ENCODE measurements at regions not wholly inside any gene's neighbourhood (a gene's known extent, or its start where the extent isn't known, plus 50 kb on each side); places are given as distances from the start of the nearest gene placed in this dataset.

- no peaks in the 10 kb centered on the region for H3K36me3 ChIP-seq (ENCODE audit: control insufficient read depth in 2 of 2, insufficient read depth in 2 of 2, low read length in 1 of 2)
- WGBS = 93% methylated on average over 2 of the region's 2 CpGs
- H3K4me1 ChIP-seq (ENCODE audit: control insufficient read depth in 2 of 2, insufficient read depth in 2 of 2, low read length in 2 of 2) = no peaks in the 10 kb centered on the region
- no peaks in the 10 kb centered on the region for H3K9me3 ChIP-seq (ENCODE audit: control insufficient read depth in 2 of 2, insufficient read depth in 1 of 2, low read length in 1 of 2)
- no peaks in the 10 kb centered on the region for H3K27me3 ChIP-seq (ENCODE audit: control insufficient read depth in 2 of 2, insufficient read depth in 1 of 2, low read length in 1 of 2)
- no peak overlapping the region for H3K27ac ChIP-seq (ENCODE audit: low read depth in 1 of 2, low read length in 1 of 2)
- DNase-seq (ENCODE audit: low read depth in 6 of 9, low spot score in 9 of 9) = no peak
- H3K4me3 ChIP-seq (ENCODE audit: low read length in 2 of 2) = no peak overlapping the region
Measured at GRCh38 chr10:64444564-64444963, 923.4 kb downstream of the REEP3 start.

DNA sequence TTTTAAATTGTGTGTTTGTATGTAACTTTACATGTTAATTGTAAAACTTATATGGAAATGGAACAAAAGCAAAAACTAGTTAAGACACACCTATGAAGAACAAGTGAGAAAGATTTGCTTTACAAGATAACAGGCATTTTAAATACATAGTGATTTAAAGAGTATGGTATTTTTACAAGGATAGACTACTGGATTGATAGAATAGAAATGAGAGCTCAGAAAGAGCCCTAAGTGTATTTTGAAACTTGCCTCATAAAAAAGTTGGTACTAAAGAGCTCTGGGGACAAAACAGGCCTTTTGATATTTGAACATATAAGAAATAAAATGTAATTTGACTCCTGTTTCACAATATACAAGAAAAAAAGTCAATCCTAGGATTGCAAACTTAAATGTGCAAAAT is 928.4 kb downstream of the REEP3 start:
- H3K4me3 ChIP-seq (ENCODE audit: low read length in 2 of 2) = no peak overlapping the region
- no peaks in the 10 kb centered on the region for H3K9me3 ChIP-seq (ENCODE audit: control insufficient read depth in 2 of 2, insufficient read depth in 1 of 2, low read length in 1 of 2)

DNA sequence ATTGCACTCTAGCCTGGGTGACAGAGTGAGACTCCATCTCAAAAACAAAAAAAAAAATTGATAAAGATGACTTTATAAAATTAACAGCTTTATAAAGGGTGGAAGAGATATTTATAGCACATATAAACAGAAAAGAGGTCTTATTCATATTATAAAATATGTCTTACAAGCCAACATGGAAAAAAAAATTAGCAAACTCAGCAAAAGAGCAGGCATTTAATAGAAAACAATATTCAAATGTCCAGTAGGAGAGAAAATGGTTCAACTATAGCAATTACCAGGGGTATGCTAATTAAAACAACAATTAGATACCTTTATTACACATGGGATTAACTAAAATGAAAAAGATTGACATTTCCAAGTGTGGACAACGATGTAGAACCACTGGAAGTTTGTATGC is 929.1 kb downstream of the REEP3 start:
- Histone ChIP-seq H3K4me3 (ENCODE audit: low read length in 2 of 2) (no peak overlapping the region), H3K36me3 (ENCODE audit: control insufficient read depth in 2 of 2, insufficient read depth in 2 of 2, low read length in 1 of 2) (no peaks in the 10 kb centered on the region), H3K9me3 (ENCODE audit: control insufficient read depth in 2 of 2, insufficient read depth in 1 of 2, low read length in 1 of 2) (no peaks in the 10 kb centered on the region), H3K27me3 (ENCODE audit: control insufficient read depth in 2 of 2, insufficient read depth in 1 of 2, low read length in 1 of 2) (no peaks in the 10 kb centered on the region), H3K4me1 (ENCODE audit: control insufficient read depth in 2 of 2, insufficient read depth in 2 of 2, low read length in 2 of 2) (no peaks in the 10 kb centered on the region), H3K27ac (ENCODE audit: low read depth in 1 of 2, low read length in 1 of 2) (no peak overlapping the region)
- 75% methylated on average over 1 of the region's 1 CpG for WGBS
- DNase-seq (ENCODE audit: low read depth in 6 of 9, low spot score in 9 of 9) = no peak

More for the DNA sequence above, 928.4 kb downstream of the REEP3 start:
- no peak overlapping the region for H3K27ac ChIP-seq (ENCODE audit: low read depth in 1 of 2, low read length in 1 of 2)
- DNase-seq (ENCODE audit: low read depth in 6 of 9, low spot score in 9 of 9) = no peak
- no peaks in the 10 kb centered on the region for H3K36me3 ChIP-seq (ENCODE audit: control insufficient read depth in 2 of 2, insufficient read depth in 2 of 2, low read length in 1 of 2)
- no peaks in the 10 kb centered on the region for H3K27me3 ChIP-seq (ENCODE audit: control insufficient read depth in 2 of 2, insufficient read depth in 1 of 2, low read length in 1 of 2)
- no peaks in the 10 kb centered on the region for H3K4me1 ChIP-seq (ENCODE audit: control insufficient read depth in 2 of 2, insufficient read depth in 2 of 2, low read length in 2 of 2)

GRCh38 chr10:64454962-64455361 is 933.8 kb downstream of the REEP3 start:
- no peak for DNase-seq (ENCODE audit: low read depth in 6 of 9, low spot score in 9 of 9)
- H3K27me3 ChIP-seq (ENCODE audit: control insufficient read depth in 2 of 2, insufficient read depth in 1 of 2, low read length in 1 of 2) = no peaks in the 10 kb centered on the region
- no peak overlapping the region for H3K4me3 ChIP-seq (ENCODE audit: low read length in 2 of 2)
- WGBS = 86% methylated on average over 1 of the region's 1 CpG
- H3K9me3 ChIP-seq (ENCODE audit: control insufficient read depth in 2 of 2, insufficient read depth in 1 of 2, low read length in 1 of 2) = no peaks in the 10 kb centered on the region
- H3K4me1 ChIP-seq (ENCODE audit: control insufficient read depth in 2 of 2, insufficient read depth in 2 of 2, low read length in 2 of 2) = no peaks in the 10 kb centered on the region
- no peak overlapping the region for H3K27ac ChIP-seq (ENCODE audit: low read depth in 1 of 2, low read length in 1 of 2)
- H3K36me3 ChIP-seq (ENCODE audit: control insufficient read depth in 2 of 2, insufficient read depth in 2 of 2, low read length in 1 of 2) = no peaks in the 10 kb centered on the region

- DNase-seq (ENCODE audit: low read depth in 6 of 9, low spot score in 9 of 9) = no peak
- H3K4me1 ChIP-seq (ENCODE audit: control insufficient read depth in 2 of 2, insufficient read depth in 2 of 2, low read length in 2 of 2) = no peaks in the 10 kb centered on the region
- no peaks in the 10 kb centered on the region for H3K9me3 ChIP-seq (ENCODE audit: control insufficient read depth in 2 of 2, insufficient read depth in 1 of 2, low read length in 1 of 2)
- no peaks in the 10 kb centered on the region for H3K36me3 ChIP-seq (ENCODE audit: control insufficient read depth in 2 of 2, insufficient read depth in 2 of 2, low read length in 1 of 2)
- H3K4me3 ChIP-seq (ENCODE audit: low read length in 2 of 2) = no peak overlapping the region
- no peak overlapping the region for H3K27ac ChIP-seq (ENCODE audit: low read depth in 1 of 2, low read length in 1 of 2)
- no peaks in the 10 kb centered on the region for H3K27me3 ChIP-seq (ENCODE audit: control insufficient read depth in 2 of 2, insufficient read depth in 1 of 2, low read length in 1 of 2)
- 86% methylated on average over 1 of the region's 1 CpG for WGBS
Measured at GRCh38 chr10:64458306-64458705, 937.1 kb downstream of the REEP3 start.

- no peak for DNase-seq (ENCODE audit: low read depth in 6 of 9, low spot score in 9 of 9)
- Histone ChIP-seq H3K9me3 (ENCODE audit: control insufficient read depth in 2 of 2, insufficient read depth in 1 of 2, low read length in 1 of 2) (peaks cover 0 to 15% of the 10 kb centered on the region in 2 donors), H3K36me3 (ENCODE audit: control insufficient read depth in 2 of 2, insufficient read depth in 2 of 2, low read length in 1 of 2) (no peaks in the 10 kb centered on the region), H3K4me1 (ENCODE audit: control insufficient read depth in 2 of 2, insufficient read depth in 2 of 2, low read length in 2 of 2) (no peaks in the 10 kb centered on the region), H3K4me3 (ENCODE audit: low read length in 2 of 2) (no peak overlapping the region), H3K27me3 (ENCODE audit: control insufficient read depth in 2 of 2, insufficient read depth in 1 of 2, low read length in 1 of 2) (no peaks in the 10 kb centered on the region), H3K27ac (ENCODE audit: low read depth in 1 of 2, low read length in 1 of 2) (no peak overlapping the region)
- 91% methylated on average over 1 of the region's 1 CpG for WGBS
Measured at GRCh38 chr10:64463406-64463805, 942.2 kb downstream of the REEP3 start.

- no peak for DNase-seq (ENCODE audit: low read depth in 6 of 9, low spot score in 9 of 9)
- 90% methylated on average over 2 of the region's 2 CpGs for WGBS
- peaks cover 0 to 16% of the 10 kb centered on the region in 2 donors for H3K9me3 ChIP-seq (ENCODE audit: control insufficient read depth in 2 of 2, insufficient read depth in 1 of 2, low read length in 1 of 2)
- H3K4me1 ChIP-seq (ENCODE audit: control insufficient read depth in 2 of 2, insufficient read depth in 2 of 2, low read length in 2 of 2) = no peaks in the 10 kb centered on the region
- no peak overlapping the region for H3K4me3 ChIP-seq (ENCODE audit: low read length in 2 of 2)
- no peaks in the 10 kb centered on the region for H3K27me3 ChIP-seq (ENCODE audit: control insufficient read depth in 2 of 2, insufficient read depth in 1 of 2, low read length in 1 of 2)
- no peak overlapping the region for H3K27ac ChIP-seq (ENCODE audit: low read depth in 1 of 2, low read length in 1 of 2)
- H3K36me3 ChIP-seq (ENCODE audit: control insufficient read depth in 2 of 2, insufficient read depth in 2 of 2, low read length in 1 of 2) = no peaks in the 10 kb centered on the region
Measured at GRCh38 chr10:64465653-64466052, 944.5 kb downstream of the REEP3 start.

DNA sequence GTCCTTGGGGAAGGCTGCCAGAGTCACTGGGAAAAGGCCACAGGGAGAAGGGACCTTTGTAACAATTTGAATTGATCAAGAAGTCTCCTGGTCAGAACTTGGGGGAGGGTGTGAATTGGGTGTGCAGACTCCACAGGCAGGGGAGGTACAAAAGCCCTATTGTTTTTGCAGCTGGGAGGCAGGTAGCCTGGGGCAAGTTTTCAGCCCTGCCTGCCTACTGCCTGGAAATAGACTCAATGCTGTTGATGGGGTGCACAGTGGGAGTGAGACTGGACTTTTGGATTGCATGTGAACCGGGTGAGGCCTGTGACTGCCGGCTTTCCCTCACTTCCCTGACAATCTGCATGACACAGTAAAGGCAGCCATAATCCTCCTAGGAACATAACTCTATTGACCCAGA is 947.0 kb downstream of the REEP3 start:
- 96% methylated on average over 2 of the region's 2 CpGs for WGBS
- no peak for DNase-seq (ENCODE audit: low read depth in 6 of 9, low spot score in 9 of 9)
- H3K36me3 ChIP-seq (ENCODE audit: control insufficient read depth in 2 of 2, insufficient read depth in 2 of 2, low read length in 1 of 2) = no peaks in the 10 kb centered on the region
- H3K27ac ChIP-seq (ENCODE audit: low read depth in 1 of 2, low read length in 1 of 2) = no peak overlapping the region
- H3K9me3 ChIP-seq (ENCODE audit: control insufficient read depth in 2 of 2, insufficient read depth in 1 of 2, low read length in 1 of 2) = peaks cover 0 to 16% of the 10 kb centered on the region in 2 donors
- no peaks in the 10 kb centered on the region for H3K27me3 ChIP-seq (ENCODE audit: control insufficient read depth in 2 of 2, insufficient read depth in 1 of 2, low read length in 1 of 2)
- no peak overlapping the region for H3K4me3 ChIP-seq (ENCODE audit: low read length in 2 of 2)
- H3K4me1 ChIP-seq (ENCODE audit: control insufficient read depth in 2 of 2, insufficient read depth in 2 of 2, low read length in 2 of 2) = no peaks in the 10 kb centered on the region

- no peaks in the 10 kb centered on the region for H3K36me3 ChIP-seq (ENCODE audit: control insufficient read depth in 2 of 2, insufficient read depth in 2 of 2, low read length in 1 of 2)
- H3K4me1 ChIP-seq (ENCODE audit: control insufficient read depth in 2 of 2, insufficient read depth in 2 of 2, low read length in 2 of 2) = no peaks in the 10 kb centered on the region
- H3K27me3 ChIP-seq (ENCODE audit: control insufficient read depth in 2 of 2, insufficient read depth in 1 of 2, low read length in 1 of 2) = no peaks in the 10 kb centered on the region
- no peaks in the 10 kb centered on the region for H3K9me3 ChIP-seq (ENCODE audit: control insufficient read depth in 2 of 2, insufficient read depth in 1 of 2, low read length in 1 of 2)
- H3K4me3 ChIP-seq (ENCODE audit: low read length in 2 of 2) = no peak overlapping the region
- no peak for DNase-seq (ENCODE audit: low read depth in 6 of 9, low spot score in 9 of 9)
- no peak overlapping the region for H3K27ac ChIP-seq (ENCODE audit: low read depth in 1 of 2, low read length in 1 of 2)
Measured at GRCh38 chr10:64476506-64476905, 955.3 kb downstream of the REEP3 start.

DNA sequence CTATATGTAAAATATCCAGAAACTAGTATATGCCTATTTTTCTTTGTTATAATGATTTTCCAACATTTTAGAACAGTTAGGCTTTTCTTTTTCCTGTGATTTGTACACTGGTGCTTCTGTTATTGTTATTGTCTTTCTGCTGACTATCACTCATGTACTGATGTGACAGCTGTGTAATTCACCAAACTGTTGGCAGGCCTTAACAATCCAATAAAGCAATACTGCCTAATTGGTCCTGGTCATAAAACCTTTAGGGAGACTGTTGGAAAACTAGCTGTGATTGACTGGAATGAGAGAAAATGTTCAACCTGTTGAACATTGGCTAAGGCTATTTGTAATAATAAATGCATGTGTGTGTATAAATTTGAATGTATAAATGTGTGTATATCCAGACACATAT is 956.6 kb downstream of the REEP3 start:
- Histone ChIP-seq H3K27me3 (ENCODE audit: control insufficient read depth in 2 of 2, insufficient read depth in 1 of 2, low read length in 1 of 2) (no peaks in the 10 kb centered on the region), H3K9me3 (ENCODE audit: control insufficient read depth in 2 of 2, insufficient read depth in 1 of 2, low read length in 1 of 2) (no peaks in the 10 kb centered on the region), H3K27ac (ENCODE audit: low read depth in 1 of 2, low read length in 1 of 2) (no peak overlapping the region), H3K36me3 (ENCODE audit: control insufficient read depth in 2 of 2, insufficient read depth in 2 of 2, low read length in 1 of 2) (no peaks in the 10 kb centered on the region), H3K4me3 (ENCODE audit: low read length in 2 of 2) (no peak overlapping the region), H3K4me1 (ENCODE audit: control insufficient read depth in 2 of 2, insufficient read depth in 2 of 2, low read length in 2 of 2) (no peaks in the 10 kb centered on the region)
- no peak for DNase-seq (ENCODE audit: low read depth in 6 of 9, low spot score in 9 of 9)

Data from thymus (tissue), 11 donors.